T47D (cell line): ENCODE measurements at regions not wholly inside any gene's neighbourhood (a gene's known extent, or its start where the extent isn't known, plus 50 kb on each side); places are given as distances from the start of the nearest gene placed in this dataset.

Experiments used
- DNase-seq, 2 experiments: peaks; one replicate each; pipeline versions ENCODE4 v3.0.0 to v3.0.0-alpha.2; 2011 to 2012; ENCODE audit warnings: low read depth in 1 of 2, low spot score in 1 of 2
- JUND ChIP-seq: IDR thresholded peaks from 2 replicates; pipeline ENCODE4 v1.6.1; 2012; ENCODE audit warnings: low read depth
- in situ Hi-C: cut with HindIII; loops from 2 replicates; pipeline ENCODE4 v1.10.0; 2016; ENCODE audit warnings: low sequenced_read_pairs, low pct_unique_long_range_greater_than_20kb

DNA sequence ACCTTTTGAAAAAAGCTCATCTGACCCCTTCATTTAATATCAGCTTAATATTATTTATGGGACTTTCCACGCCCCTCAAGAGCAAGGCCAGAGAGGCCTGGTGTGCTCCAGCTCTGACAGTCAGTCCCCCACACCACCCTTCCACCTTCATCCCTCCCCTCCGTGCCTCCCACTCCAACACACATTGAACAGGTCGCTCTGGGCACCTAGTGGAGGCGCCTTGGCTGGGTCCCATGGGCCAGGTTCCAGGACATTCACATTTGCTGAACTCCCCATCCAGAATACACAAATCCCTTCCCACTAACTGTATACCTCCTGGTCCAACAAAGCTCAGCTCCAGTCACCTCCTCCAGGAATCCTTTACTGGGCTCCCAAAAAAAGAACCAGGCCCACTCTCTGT is 137.5 kb downstream of the BCOR start:
- DNase-seq, result no peak
- no peak for TF ChIP-seq JUND
- in situ Hi-C loops, result no loop called here

DNA sequence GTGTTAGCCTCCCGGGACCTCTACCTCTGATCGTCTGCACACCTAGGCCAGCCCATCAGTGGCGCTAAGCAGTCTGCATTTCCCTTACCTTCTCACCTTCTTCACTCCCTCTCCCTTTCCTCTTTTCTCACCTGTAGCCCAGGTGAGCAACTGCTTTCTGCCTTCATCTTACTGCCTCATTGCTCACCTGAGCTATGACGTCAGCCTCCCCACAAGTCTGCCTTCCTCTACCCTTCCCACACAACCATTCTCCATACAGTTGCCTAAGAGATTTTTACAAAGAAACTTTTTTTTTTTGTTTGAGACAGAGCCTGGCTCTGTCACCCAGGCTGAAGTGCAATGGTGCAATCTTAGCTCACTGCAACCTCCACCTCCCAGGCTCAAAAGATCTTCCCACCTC is 136.3 kb downstream of the BCOR start:
- DNase-seq, result no peak
- in situ Hi-C loops, result no loop called here

GRCh38 chrX:39965051-39965573 is 132.6 kb downstream of the BCOR start:
- no peak for TF ChIP-seq JUND
- in situ Hi-C loops, result no loop called here
- no peak for DNase-seq

More for the DNA sequence above, 136.3 kb downstream of the BCOR start:
- TF ChIP-seq JUND, result no peak

GRCh38 chrX:39966176-39966575 is 131.6 kb downstream of the BCOR start:
- no peak for DNase-seq
- in situ Hi-C loops, result no loop called here
- TF ChIP-seq JUND, result no peak

DNA sequence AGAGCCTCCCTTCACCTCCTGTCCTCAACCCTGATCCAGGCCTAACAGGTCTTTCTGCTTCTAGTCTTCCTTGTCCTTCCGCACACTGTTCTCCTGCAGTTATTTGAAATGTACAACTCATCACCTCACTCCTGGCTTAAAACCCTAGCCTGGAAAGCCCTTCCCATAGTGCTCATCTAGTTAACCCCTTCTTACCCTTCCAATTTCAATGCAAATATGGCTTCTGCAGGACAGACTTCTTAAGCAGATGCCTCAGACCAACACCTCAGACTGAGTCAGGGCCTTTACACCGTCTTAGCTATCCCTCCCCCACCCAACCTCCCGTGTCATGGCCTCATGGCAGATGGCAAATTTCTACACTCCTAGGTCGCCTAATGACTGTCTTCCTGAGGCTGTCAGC is 130.4 kb downstream of the BCOR start:
- in situ Hi-C loops, result no loop called here
- TF ChIP-seq JUND, result no peak

DNA sequence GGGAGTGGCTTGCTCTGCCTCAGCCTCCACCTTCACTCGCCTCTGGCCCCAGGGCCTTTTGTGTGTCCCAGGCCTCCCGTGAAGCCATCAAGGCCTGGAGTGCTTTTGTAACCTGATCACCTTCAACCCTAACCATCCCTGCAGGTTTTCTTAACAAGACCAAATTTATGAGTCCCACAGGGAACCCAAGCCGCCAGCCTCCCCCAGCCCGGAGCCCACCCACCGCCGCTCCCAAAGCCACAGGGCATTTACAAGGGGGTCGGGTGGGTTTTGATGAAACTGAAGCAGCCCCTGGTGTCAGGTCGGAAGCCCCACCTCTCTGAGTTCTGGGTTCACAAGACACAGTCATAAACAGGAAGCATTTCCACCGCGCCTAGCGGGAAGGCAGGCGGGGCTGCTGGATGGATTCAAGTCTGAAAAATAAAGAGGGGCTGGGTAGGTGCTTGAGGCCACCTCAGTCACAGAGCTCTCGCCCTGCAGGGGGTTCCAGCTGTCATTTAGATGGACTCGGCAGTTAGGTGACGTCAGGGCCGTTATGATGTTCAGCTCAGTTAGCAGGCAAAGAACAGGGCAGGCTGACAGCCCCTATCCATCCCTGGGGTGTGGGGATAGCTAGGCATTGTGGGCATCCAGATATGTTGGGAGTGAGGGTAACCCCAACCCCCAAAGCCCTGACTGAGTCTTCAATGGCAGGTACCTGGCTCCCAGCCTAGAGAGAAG is 128.5 kb downstream of the BCOR start:
- no peak for DNase-seq
- in situ Hi-C loops, result no loop called here
- TF ChIP-seq JUND, result no peak

More for the DNA sequence above, 130.4 kb downstream of the BCOR start:
- DNase-seq, result peak in 1 of 2 experiments; percentile 70

DNA sequence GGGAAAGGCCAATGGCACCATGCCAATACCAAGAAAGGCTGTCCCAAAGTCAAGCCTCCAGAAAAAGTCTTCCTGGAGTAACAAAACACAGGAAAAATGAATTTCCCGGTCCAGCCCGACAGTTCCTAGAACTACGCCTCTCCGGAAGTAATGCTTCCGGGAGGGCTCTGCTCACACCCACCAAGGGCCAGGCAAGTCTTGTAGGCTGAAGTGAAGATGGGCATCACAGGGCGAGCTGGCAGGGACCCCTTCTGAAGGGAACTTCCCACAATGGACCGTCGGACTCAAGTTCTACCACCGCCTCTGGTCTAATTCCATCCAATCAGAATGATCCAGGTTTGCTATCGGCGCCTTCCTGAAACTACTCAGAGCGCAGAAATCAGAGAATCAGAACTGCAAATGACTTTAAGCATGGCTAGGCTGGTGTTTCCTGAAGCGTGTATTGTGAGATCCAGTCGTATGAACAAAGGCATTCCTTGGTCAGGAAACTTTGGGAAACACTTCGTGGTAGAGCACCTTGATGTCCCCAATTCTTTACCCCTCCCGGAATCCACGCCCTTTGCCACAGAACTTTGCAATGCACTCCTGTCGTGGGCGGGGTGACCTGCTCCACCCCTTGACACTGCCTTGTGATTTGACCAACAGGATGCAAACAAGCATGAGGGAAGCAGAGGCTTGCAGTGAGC is 127.8 kb downstream of the BCOR start:
- in situ Hi-C loops, result no loop called here
- no peak for TF ChIP-seq JUND
- DNase-seq, result no peak

GRCh38 chrX:39971760-39972159 is 126.0 kb downstream of the BCOR start:
- TF ChIP-seq JUND, result no peak
- no peak for DNase-seq
- in situ Hi-C loops, result no loop called here

GRCh38 chrX:39972340-39972739 is 125.4 kb downstream of the BCOR start:
- no peak for DNase-seq
- in situ Hi-C loops, result no loop called here
- TF ChIP-seq JUND, result no peak

DNA sequence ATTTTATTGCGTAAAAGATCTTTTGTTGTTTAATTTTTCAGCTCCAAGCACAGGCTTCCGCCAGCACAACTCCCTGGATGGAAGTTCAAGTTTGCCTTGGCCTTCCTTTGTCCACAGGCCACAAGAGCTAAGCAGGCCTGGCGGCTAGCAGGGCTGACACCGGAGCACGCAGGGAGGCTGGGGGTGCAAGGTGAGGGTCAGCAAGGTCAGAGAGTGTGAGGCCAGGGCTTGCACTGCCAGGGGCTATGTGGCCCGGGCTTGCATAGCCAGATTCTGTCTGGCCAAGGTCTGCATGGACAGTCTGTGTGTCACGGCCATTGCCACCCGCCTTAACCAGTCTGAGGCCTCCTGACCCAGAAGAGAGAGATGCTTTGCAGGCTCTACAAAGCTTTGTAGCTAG is 123.9 kb downstream of the BCOR start:
- no peak for TF ChIP-seq JUND
- no peak for DNase-seq
- in situ Hi-C loops, result no loop called here

DNA sequence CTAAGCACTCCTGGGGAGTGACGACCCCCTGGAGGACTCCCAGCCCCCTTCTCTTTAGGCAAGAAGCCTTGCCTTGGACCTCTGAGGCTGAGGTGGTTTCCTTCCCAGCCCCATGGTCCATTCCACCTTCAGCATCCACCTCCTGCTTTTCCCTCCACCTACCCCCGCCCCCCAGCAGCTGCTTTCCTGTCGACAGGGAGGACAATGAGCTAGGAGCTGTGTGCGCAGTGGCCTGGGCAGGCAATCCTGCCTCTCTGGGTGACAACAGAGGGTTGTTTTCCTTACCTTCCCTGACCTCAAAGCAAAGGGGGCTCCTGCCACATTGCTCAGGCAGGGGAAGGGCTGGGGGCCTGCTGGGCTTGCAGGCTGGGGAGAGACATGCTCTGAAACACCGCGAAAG is 123.5 kb downstream of the BCOR start:
- in situ Hi-C loops, result no loop called here
- no peak for DNase-seq
- TF ChIP-seq JUND, result no peak

DNA sequence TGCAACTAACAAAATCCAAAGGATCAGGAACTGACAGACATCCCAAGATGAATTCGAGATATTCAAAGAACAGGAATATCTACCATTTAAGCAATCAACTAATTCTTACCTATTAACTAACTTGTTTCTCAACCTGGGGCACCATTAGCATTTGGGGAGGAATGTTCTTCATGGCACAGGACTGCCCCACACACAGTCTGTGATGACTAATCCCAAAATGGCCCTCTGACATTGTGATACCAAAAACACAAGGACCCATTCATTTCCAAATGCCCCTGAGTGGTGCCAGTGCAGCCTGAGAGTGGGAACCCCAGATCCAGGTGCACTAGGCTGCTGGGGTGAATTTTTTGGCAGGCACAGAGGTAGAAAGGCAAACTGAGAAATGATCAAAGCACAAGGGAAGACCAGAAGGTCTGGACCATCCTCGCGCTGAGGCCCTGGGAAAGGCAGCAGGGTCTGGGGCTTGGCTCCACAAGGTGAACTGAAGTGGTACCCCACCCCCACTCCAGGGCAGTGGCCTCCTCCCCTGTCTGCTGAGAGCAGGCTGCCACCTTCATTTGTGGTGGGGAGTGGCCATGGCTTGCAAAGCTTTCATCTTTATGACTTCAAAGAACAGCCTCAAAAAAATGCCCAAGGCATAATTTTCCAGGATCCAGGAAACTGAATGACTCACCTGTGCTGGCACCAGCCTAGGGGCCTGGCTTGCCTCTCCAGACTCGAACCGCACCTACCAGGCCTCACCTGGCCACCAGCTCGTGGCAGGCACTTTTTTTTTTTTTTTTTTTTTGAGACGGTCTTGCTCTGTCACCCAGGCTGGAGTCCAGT is 122.4 kb downstream of the BCOR start:
- DNase-seq, result peak in 1 of 2 experiments; percentile 78
- in situ Hi-C loops, result no loop called here
- TF ChIP-seq JUND, result no peak

GRCh38 chrX:39981946-39982345 is 115.8 kb downstream of the BCOR start:
- DNase-seq, result no peak
- in situ Hi-C loops, result no loop called here
- TF ChIP-seq JUND, result no peak
